ENCODE measurements at regions not wholly inside any gene's neighbourhood (a gene's known extent, or its start where the extent isn't known, plus 50 kb on each side); places are given as distances from the start of the nearest gene placed in this dataset.

DNA sequence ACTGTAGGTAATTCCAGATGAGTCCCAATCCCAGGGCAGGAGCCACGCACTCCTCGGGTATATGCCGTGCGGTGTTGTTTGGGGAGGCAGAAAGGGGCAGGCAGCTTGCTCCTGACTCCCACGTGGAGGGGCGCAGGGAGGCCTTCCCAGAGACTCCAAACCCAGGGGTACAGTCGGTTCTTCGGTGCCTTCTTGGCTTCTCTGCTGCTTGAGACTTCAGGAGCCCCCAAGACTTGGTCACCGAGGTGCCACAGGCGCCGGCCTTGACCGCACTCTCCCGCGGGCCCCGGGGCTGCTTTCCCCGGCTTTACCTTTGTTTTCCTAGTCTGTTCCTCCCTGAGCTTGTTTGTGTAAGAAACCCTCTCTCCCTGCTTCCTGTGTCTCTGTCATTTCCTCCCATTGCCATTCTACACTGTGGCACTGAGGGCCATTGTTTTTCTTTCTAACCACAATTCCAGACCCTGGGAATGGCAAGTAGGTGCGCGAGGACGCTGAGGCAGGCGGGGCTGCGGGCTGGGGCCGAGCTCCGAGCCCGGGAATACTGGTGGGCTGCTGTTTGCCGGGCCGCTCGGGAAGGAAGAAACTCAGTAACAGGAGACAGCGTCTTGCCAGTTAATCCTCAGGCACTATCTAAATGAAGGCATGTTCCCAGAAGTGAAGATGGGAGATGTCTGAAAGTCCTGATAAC lies 215.6 kb upstream of the HEY2 start:
- Histone ChIP-seq H3K9me3 (ENCODE audit: control extremely low read depth in 1 of 3, control insufficient read depth in 2 of 3, insufficient read depth in 1 of 3, low read length in 2 of 3) (peaks cover 0 to 5% (median 0%) of the 10 kb centered on the region in 3 donors), H3K36me3 (replicated peaks in 1 of 2; ENCODE audit: control extremely low read depth in 1 of 2, control insufficient read depth in 1 of 2, extremely low read depth in 1 of 2, insufficient read depth in 2 of 2, low read length in 1 of 2) (no peaks in the 10 kb centered on the region), H3K4me1 (ENCODE audit: control insufficient read depth in 2 of 2, insufficient read depth in 2 of 2, low read length in 2 of 2) (peaks cover 0 to 3% of the 10 kb centered on the region in 2 donors), H3K79me2 (ENCODE audit: control insufficient read depth, insufficient read depth, low read length) (no peaks in the 10 kb centered on the region), H2AFZ (ENCODE audit: insufficient read depth, low read depth, low read length, poor library complexity, severe bottlenecking) (no peak overlapping the region), H3K27ac (ENCODE audit: low read length in 2 of 2) (no peak overlapping the region), H3K27me3 (replicated peaks in 1 of 4; ENCODE audit: control extremely low read depth in 1 of 4, control insufficient read depth in 3 of 4, insufficient read depth in 4 of 4, low read length in 3 of 4) (peaks cover 0 to 21% (median 11%) of the 10 kb centered on the region in 4 experiments), H3K4me2 (replicated peaks; ENCODE audit: low read depth, low read length, poor library complexity, severe bottlenecking) (no peak overlapping the region), H3K4me3 (ENCODE audit: control extremely low read depth in 1 of 5, extremely low read depth in 1 of 5, insufficient read depth in 1 of 5, low read depth in 2 of 5, low read length in 4 of 5) (no peak overlapping the region), H4K20me1 (ENCODE audit: control insufficient read depth, insufficient read depth, low read length, poor library complexity, severe bottlenecking) (no peaks in the 10 kb centered on the region), H3K9ac (ENCODE audit: low read length) (no peak overlapping the region)
- Mint-ChIP-seq H3K9me3 (ENCODE audit: insufficient read depth) (no peaks in the 10 kb centered on the region), H3K4me3 (no peak overlapping the region), H3K27me3 (peaks cover 62% of the 10 kb centered on the region), H3K4me1 (no peaks in the 10 kb centered on the region), H3K27ac (no peak overlapping the region)
- no peak for TF ChIP-seq EZH2 (IDR thresholded peaks at IDR 0.05; ENCODE audit: borderline replicate concordance, insufficient read depth, low read depth, low read length, poor library complexity, severe bottlenecking)
- TF ChIP-seq, protein P1, sequence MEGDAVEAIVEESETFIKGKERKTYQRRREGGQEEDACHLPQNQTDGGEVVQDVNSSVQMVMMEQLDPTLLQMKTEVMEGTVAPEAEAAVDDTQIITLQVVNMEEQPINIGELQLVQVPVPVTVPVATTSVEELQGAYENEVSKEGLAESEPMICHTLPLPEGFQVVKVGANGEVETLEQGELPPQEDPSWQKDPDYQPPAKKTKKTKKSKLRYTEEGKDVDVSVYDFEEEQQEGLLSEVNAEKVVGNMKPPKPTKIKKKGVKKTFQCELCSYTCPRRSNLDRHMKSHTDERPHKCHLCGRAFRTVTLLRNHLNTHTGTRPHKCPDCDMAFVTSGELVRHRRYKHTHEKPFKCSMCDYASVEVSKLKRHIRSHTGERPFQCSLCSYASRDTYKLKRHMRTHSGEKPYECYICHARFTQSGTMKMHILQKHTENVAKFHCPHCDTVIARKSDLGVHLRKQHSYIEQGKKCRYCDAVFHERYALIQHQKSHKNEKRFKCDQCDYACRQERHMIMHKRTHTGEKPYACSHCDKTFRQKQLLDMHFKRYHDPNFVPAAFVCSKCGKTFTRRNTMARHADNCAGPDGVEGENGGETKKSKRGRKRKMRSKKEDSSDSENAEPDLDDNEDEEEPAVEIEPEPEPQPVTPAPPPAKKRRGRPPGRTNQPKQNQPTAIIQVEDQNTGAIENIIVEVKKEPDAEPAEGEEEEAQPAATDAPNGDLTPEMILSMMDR (IDR thresholded peaks at IDR 0.05), result no peak
- 47% methylated on average over 28 of the region's 28 CpGs for WGBS (ENCODE audit: insufficient coverage)
- ChIA-PET POLR2A (no interaction called here), CTCF (no interaction called here)
- DNase-seq, result no peak
- ATAC-seq (ENCODE audit: low read depth), result no peak
- intact Hi-C loops (cut with micrococcal nuclease), result no loop called here

DNA sequence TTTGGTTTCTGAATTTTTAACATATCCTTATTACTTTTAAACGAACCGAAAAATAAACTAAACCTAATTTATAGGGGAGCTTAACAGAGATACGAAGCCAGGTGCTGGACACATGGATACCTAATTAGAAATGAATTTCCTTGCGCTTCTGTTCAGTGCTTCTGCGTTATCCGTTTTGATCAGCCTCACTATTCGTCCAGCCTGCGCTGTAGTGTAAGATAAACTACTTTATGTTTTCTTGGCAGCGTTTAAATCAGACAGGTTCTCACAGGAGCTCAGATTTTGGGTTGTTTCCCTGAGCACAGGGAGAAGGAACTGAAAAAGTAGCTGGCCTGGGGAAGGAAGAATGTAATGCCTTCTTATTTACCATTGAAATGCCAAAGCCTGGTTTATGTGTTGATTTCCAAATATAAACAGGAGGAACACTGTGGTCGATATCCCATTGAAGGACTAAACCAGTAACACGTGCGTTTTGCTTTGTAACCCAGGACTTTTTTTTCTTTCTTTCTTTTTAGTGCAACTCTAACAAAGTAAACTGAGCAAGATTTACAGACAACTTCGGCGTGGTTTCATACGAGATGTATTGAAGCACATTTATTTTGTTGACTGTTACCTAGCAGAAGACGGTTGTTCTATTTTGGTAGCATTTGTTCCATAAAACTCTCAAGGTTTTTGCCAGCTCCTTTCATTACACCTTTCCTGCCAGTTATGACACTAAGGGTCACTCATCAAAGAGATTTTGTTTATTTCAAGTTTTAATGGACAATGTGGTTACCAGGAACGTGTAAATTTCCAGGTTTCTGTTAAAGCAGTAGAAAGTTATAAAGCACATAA lies 214.8 kb upstream of the HEY2 start:
- WGBS (ENCODE audit: insufficient coverage), result 29% methylated on average over 9 of the region's 17 CpGs
- Mint-ChIP-seq H3K4me3 (no peak overlapping the region), H3K4me1 (no peaks in the 10 kb centered on the region), H3K27ac (no peak overlapping the region), H3K9me3 (ENCODE audit: insufficient read depth) (no peaks in the 10 kb centered on the region), H3K27me3 (peaks cover 55% of the 10 kb centered on the region)
- Histone ChIP-seq H3K9ac (ENCODE audit: low read length) (no peak overlapping the region), H2AFZ (ENCODE audit: insufficient read depth, low read depth, low read length, poor library complexity, severe bottlenecking) (no peak overlapping the region), H3K27me3 (replicated peaks in 1 of 4; ENCODE audit: control extremely low read depth in 1 of 4, control insufficient read depth in 3 of 4, insufficient read depth in 4 of 4, low read length in 3 of 4) (peaks cover 0 to 18% (median 10%) of the 10 kb centered on the region in 4 experiments), H3K4me3 (ENCODE audit: control extremely low read depth in 1 of 5, extremely low read depth in 1 of 5, insufficient read depth in 1 of 5, low read depth in 2 of 5, low read length in 4 of 5) (no peak overlapping the region), H3K4me1 (ENCODE audit: control insufficient read depth in 2 of 2, insufficient read depth in 2 of 2, low read length in 2 of 2) (peaks cover 0 to 3% of the 10 kb centered on the region in 2 donors), H3K79me2 (ENCODE audit: control insufficient read depth, insufficient read depth, low read length) (no peaks in the 10 kb centered on the region), H3K27ac (ENCODE audit: low read length in 2 of 2) (no peak overlapping the region), H3K36me3 (replicated peaks in 1 of 2; ENCODE audit: control extremely low read depth in 1 of 2, control insufficient read depth in 1 of 2, extremely low read depth in 1 of 2, insufficient read depth in 2 of 2, low read length in 1 of 2) (no peaks in the 10 kb centered on the region), H3K4me2 (replicated peaks; ENCODE audit: low read depth, low read length, poor library complexity, severe bottlenecking) (no peak overlapping the region), H3K9me3 (ENCODE audit: control extremely low read depth in 1 of 3, control insufficient read depth in 2 of 3, insufficient read depth in 1 of 3, low read length in 2 of 3) (peaks cover 0 to 5% (median 0%) of the 10 kb centered on the region in 3 donors), H4K20me1 (ENCODE audit: control insufficient read depth, insufficient read depth, low read length, poor library complexity, severe bottlenecking) (no peaks in the 10 kb centered on the region)
- CTCF ChIA-PET, result no interaction called here
- TF ChIP-seq EZH2 (IDR thresholded peaks at IDR 0.05; ENCODE audit: borderline replicate concordance, insufficient read depth, low read depth, low read length, poor library complexity, severe bottlenecking), result no peak
- TF ChIP-seq, protein P1 (IDR thresholded peaks at IDR 0.05), result no peak
- ATAC-seq (ENCODE audit: low read depth) (no peak), DNase-seq (no peak)
- POLR2A ChIA-PET, result no interaction called here
- intact Hi-C loops (cut with micrococcal nuclease), result no loop called here
